Ishikawa (cell line): ENCODE measurements at regions not wholly inside any gene's neighbourhood (a gene's known extent, or its start where the extent isn't known, plus 50 kb on each side); places are given as distances from the start of the nearest gene placed in this dataset.

Experiments used
- CEBPB ChIP-seq: IDR thresholded peaks from 2 replicates; pipeline ENCODE4 v1.6.1; 2012
- CREB1 ChIP-seq: IDR thresholded peaks from 2 replicates; pipeline ENCODE4 v1.6.1; 2012; ENCODE audit warnings: low read depth
- EGR1 ChIP-seq: IDR thresholded peaks from 2 replicates; pipeline ENCODE4 v1.6.1; 2012
- EP300 ChIP-seq: IDR thresholded peaks from 2 replicates; pipeline ENCODE4 v1.6.1; 2012; ENCODE audit warnings: borderline replicate concordance
- FOXM1 ChIP-seq: IDR thresholded peaks from 2 replicates; pipeline ENCODE4 v1.6.1; 2012; ENCODE audit warnings: low read depth, borderline replicate concordance
- NFIC ChIP-seq: IDR thresholded peaks from 2 replicates; pipeline ENCODE4 v1.6.1; 2012
- RAD21 ChIP-seq: IDR thresholded peaks from 2 replicates; pipeline ENCODE4 v1.6.1; 2012; ENCODE audit warnings: low read depth
- TAF1 ChIP-seq: IDR thresholded peaks from 2 replicates; pipeline ENCODE4 v1.6.1; 2012; ENCODE audit warnings: low read depth, mild to moderate bottlenecking
- TCF12 ChIP-seq: IDR thresholded peaks from 2 replicates; pipeline ENCODE4 v1.6.1; 2012; ENCODE audit warnings: low read depth
- TEAD4 ChIP-seq: IDR thresholded peaks from 2 replicates; pipeline ENCODE4 v1.6.1; 2012
- YY1 ChIP-seq: IDR thresholded peaks from 2 replicates; pipeline ENCODE4 v1.6.1; 2012; ENCODE audit warnings: low read depth
- ZBTB7A ChIP-seq: IDR thresholded peaks from 2 replicates; pipeline ENCODE4 v1.6.1; 2012; ENCODE audit warnings: low read depth
- TF ChIP-seq, protein P1 (sequence below): IDR thresholded peaks from 2 replicates; pipeline ENCODE4 v1.6.1; 2012
- TF ChIP-seq, protein P2 (sequence below): IDR thresholded peaks from 2 replicates; pipeline ENCODE4 v1.6.1; 2012; ENCODE audit warnings: low read depth, mild to moderate bottlenecking
- TF ChIP-seq, protein P3 (sequence below): IDR thresholded peaks from 2 replicates; pipeline ENCODE4 v1.6.1; 2012

DNA sequence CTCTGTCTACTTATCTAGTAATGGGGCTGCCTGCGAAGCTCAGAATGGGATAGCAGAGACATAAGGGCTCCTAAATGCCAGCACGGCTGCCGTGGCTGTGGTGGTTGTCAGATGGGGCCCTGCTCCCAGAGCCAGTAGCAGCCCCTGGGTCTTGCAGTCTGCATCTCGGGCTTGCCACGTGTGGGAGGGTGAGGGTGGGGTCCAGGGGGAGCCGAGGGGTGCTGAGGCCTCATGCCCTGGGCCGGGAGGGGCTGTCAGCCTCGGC, 88.8 kb upstream of the GSE1 start:
- TF ChIP-seq, protein P1, sequence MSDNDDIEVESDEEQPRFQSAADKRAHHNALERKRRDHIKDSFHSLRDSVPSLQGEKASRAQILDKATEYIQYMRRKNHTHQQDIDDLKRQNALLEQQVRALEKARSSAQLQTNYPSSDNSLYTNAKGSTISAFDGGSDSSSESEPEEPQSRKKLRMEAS: 0 out of 2 replicates have a peak, but pooled peaks have one; percentile 2
- TF ChIP-seq ZBTB7A: no peak

DNA sequence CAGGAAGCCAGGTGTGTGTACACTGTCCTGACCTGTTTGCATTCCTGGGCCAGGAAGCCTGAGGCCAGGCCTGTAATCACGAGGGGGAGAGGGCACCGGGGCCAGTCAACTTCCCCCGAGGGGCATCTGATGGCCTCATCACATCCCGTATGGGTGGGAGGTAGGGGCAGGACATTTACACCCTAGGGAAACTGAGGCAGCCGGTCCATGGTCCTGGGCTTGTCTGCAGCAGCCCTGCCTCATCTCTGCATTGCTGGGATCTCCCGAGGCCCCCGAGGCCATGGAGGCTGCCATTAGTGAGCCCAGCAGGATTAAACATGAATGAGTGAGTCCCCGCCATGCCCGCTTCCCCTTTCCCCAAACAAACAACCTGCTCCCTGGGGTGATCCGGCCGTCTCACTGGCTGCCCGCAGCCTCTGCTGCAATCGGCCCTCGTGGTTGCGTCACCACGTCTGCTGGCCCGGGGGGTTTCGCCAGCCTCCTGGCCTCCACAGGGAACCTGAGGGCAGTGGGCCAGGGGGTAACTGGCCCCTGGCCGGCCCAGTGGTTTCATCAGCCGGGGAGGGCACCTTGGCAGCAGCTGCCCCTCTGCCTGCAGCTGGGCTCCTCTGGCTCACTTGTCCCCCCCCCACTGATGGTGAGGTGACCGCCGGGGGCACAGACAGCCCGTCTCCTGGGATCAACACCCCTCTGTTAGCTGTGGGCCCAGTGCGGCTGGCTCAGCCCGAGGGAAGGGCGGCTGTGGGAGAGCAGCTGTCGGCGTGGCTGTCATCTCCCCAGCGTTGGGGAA, 88.3 kb upstream of the GSE1 start:
- TF ChIP-seq, protein P2, sequence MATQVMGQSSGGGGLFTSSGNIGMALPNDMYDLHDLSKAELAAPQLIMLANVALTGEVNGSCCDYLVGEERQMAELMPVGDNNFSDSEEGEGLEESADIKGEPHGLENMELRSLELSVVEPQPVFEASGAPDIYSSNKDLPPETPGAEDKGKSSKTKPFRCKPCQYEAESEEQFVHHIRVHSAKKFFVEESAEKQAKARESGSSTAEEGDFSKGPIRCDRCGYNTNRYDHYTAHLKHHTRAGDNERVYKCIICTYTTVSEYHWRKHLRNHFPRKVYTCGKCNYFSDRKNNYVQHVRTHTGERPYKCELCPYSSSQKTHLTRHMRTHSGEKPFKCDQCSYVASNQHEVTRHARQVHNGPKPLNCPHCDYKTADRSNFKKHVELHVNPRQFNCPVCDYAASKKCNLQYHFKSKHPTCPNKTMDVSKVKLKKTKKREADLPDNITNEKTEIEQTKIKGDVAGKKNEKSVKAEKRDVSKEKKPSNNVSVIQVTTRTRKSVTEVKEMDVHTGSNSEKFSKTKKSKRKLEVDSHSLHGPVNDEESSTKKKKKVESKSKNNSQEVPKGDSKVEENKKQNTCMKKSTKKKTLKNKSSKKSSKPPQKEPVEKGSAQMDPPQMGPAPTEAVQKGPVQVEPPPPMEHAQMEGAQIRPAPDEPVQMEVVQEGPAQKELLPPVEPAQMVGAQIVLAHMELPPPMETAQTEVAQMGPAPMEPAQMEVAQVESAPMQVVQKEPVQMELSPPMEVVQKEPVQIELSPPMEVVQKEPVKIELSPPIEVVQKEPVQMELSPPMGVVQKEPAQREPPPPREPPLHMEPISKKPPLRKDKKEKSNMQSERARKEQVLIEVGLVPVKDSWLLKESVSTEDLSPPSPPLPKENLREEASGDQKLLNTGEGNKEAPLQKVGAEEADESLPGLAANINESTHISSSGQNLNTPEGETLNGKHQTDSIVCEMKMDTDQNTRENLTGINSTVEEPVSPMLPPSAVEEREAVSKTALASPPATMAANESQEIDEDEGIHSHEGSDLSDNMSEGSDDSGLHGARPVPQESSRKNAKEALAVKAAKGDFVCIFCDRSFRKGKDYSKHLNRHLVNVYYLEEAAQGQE: no peak
- TF ChIP-seq CEBPB: peak; percentile 99
- TF ChIP-seq TCF12: peak; percentile 63
- no peak for TF ChIP-seq RAD21
- peak; percentile 74 for TF ChIP-seq NFIC
- no peak; the same call in 1 of the 2 replicates for TF ChIP-seq FOXM1
- peak; percentile 97 for TF ChIP-seq ZBTB7A
- no peak for TF ChIP-seq CREB1
- peak; percentile 68 for TF ChIP-seq EP300
- TF ChIP-seq TAF1: peak; percentile 37; the same call in 1 of the 2 replicates
- TF ChIP-seq, protein P1: peak; percentile 54
- TF ChIP-seq YY1: peak; percentile 58; the same call in 1 of the 2 replicates
- peak; percentile 43 for TF ChIP-seq TEAD4
- TF ChIP-seq, protein P3, sequence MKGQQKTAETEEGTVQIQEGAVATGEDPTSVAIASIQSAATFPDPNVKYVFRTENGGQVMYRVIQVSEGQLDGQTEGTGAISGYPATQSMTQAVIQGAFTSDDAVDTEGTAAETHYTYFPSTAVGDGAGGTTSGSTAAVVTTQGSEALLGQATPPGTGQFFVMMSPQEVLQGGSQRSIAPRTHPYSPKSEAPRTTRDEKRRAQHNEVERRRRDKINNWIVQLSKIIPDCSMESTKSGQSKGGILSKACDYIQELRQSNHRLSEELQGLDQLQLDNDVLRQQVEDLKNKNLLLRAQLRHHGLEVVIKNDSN: no peak
- TF ChIP-seq EGR1: no peak

DNA sequence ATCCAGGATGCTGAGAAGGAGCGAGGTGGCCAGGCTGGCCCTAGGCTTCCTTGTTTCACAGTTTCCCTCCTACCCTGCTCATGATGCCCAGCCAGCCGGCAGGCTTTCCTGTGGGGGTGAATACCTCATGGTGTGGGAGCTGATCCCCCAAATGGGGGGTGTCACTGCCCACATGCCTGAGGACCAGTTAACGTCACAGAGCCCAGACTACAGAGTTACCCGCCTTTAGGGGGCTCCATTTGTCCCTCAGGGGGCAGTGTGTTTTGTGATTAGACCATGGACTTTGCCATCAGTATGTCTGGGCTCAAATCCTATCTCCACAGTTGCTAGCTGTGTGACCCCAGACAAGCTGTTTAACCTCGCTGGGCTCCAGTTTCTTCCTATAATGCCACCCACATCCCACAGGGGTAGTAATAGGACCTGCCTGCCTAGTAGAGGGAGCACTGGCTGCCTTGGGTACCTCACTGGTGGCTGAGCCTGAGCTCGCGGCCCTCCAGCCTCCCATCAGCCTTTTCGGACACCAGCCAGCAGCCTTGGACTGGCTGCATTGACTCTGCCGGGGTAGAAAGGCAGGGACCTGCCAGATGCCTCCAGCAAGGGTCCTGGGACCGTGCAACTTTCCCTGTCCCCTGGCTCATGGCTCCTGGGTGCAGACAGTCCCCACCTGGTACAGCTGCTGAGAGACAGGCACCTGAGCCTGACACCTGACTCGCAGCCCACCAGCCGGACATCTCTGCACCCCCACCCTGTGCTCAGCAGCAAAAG, 87.5 kb upstream of the GSE1 start:
- TF ChIP-seq ZBTB7A (no peak), EGR1 (no peak), TCF12 (no peak), TEAD4 (no peak), RAD21 (no peak), EP300 (no peak), TAF1 (no peak), NFIC (no peak), CREB1 (no peak)
- TF ChIP-seq, protein P2: no peak
- TF ChIP-seq, protein P3: no peak
- TF ChIP-seq, protein P1: no peak

DNA sequence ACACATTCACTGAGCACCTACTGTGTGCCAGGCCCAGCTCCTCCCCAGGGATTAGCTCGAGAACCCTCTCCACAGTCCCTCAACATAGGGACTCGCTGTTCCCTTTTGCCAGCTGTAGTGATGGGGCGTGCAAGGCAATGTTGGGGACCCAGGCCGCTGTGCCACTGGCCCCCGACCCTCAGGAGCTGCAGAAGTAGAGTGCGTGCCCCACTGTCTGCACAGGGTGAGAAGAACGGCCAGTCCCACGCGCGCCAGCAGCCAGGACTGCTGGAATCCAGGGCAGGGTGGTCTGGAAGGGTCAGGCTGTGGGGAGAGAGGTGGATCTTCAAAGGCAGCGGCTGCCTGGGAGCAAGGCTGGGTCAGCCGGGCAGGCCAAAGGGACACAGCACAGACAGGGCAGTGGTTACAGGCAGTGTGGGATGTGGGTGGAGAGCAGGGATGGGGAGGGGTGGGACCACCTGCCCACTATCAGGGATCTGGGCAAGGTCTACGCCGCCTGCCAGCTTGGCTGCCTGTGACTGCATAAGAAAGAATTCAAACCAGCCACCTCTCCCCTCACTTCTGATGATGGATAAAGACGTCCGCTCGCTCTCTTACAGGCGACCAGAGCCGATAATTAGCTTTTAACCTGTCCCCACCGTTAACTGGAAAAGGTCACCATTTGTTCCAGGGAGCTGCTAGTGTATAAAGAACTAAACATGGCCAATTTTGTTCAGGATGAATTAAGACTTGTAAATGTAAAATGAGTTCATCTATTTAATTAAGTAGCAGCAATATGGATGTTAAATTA, 86.7 kb upstream of the GSE1 start:
- TF ChIP-seq CREB1: no peak
- no peak for TF ChIP-seq EGR1
- TF ChIP-seq, protein P1: no peak
- TF ChIP-seq, protein P2: no peak
- TF ChIP-seq, protein P3: no peak
- TF ChIP-seq RAD21: no peak
